SK-N-SH (cell line): ENCODE measurements at regions not wholly inside any gene's neighbourhood (a gene's known extent, or its start where the extent isn't known, plus 50 kb on each side); places are given as distances from the start of the nearest gene placed in this dataset.

ENCODE experiments used
- CTCF ChIA-PET: fragments of 300-600, 350-600 bp; formaldehyde crosslinking; extraction: SDS; loops from one replicate; lab custom pipeline; 2021; lab: Yijun Ruan, JAX
- POLR2A ChIA-PET: fragments of 350-600 bp; sonication (Branson Sonifier 250); formaldehyde crosslinking; extraction: SDS; loops from one replicate; lab custom pipeline; 2020; ENCODE audit warnings: antibody characterized with exemption, inconsistent platforms; lab: Yijun Ruan, JAX
- DNase-seq: peaks from one replicate; pipeline ENCODE4 v3.0.0; 2012
- H2AFZ ChIP-seq: fragments of 200-600 bp; sonication (generic); 2 replicates; pipeline ENCODE4 v1.8.1; 2016; ENCODE audit warnings: antibody characterized with exemption, mild to moderate bottlenecking, low read depth
- H3F3A ChIP-seq: fragments of 200-600 bp; sonication (generic); replicated peaks from 2 replicates; pipeline ENCODE3; 2016; ENCODE audit warnings: antibody characterized with exemption, mild to moderate bottlenecking; ENCODE audit not compliant: insufficient read depth
- H3K27ac ChIP-seq, 2 experiments: fragments of 200-500 bp in 1 of 2; fragments of 200-600 bp in 1 of 2; sonication (Bioruptor generic) in 1 of 2; sonication (generic), shearing (Covaris generic) in 1 of 2; 2 replicates each; pipeline versions ENCODE4 v1.5.1 to v1.6.1; 2014 to 2016; ENCODE audit warnings: low read depth in 2 of 2, inconsistent platforms in 1 of 2, low read length in 1 of 2, mild to moderate bottlenecking in 1 of 2, mixed read lengths in 1 of 2
- H3K27me3 ChIP-seq: fragments of 200-600 bp; sonication (generic), shearing (Covaris generic); 2 replicates; pipeline ENCODE4 v1.6.1; 2016; ENCODE audit warnings: mixed run types; ENCODE audit not compliant: insufficient read depth
- H3K36me3 ChIP-seq, 2 experiments: fragments of 200-500 bp in 1 of 2; fragments of 200-600 bp in 1 of 2; sonication (Bioruptor generic) in 1 of 2; sonication (generic) in 1 of 2; replicated peaks in 1 of 2; 2 replicates each; pipeline versions ENCODE3 to v1.5.1; 2014 to 2016; ENCODE audit warnings: low read length in 1 of 2, mild to moderate bottlenecking in 1 of 2; ENCODE audit not compliant: insufficient read depth in 2 of 2, control insufficient read depth in 1 of 2
- H3K4me1 ChIP-seq, 2 experiments: fragments of 200-500 bp in 1 of 2; fragments of 200-600 bp in 1 of 2; sonication (Bioruptor generic) in 1 of 2; sonication (generic), shearing (Covaris generic) in 1 of 2; 2 replicates each; pipeline versions ENCODE4 v1.5.1 to v1.6.1; 2014 to 2016; ENCODE audit warnings: low read depth in 1 of 2, low read length in 1 of 2, mixed run types in 1 of 2; ENCODE audit not compliant: insufficient read depth in 2 of 2, control insufficient read depth in 1 of 2
- H3K4me2 ChIP-seq: fragments of 200-600 bp; sonication (generic), shearing (Covaris generic); 2 replicates; pipeline ENCODE4 v1.6.1; 2017; ENCODE audit warnings: mixed run types
- H3K4me3 ChIP-seq, 2 experiments: fragments of 200-500 bp in 1 of 2; fragments of 200-600 bp in 1 of 2; sonication (Bioruptor generic) in 1 of 2; sonication (generic), shearing (Covaris generic) in 1 of 2; 2 replicates each; pipeline versions ENCODE4 v1.5.1 to v1.8.1; 2014 to 2016; ENCODE audit warnings: low read depth in 2 of 2, inconsistent platforms in 1 of 2, low read length in 1 of 2, mild to moderate bottlenecking in 1 of 2, mixed read lengths in 1 of 2, moderate library complexity in 1 of 2
- H3K79me2 ChIP-seq: fragments of 200-600 bp; sonication (generic); 2 replicates; pipeline ENCODE4 v1.8.1; 2017; ENCODE audit warnings: mild to moderate bottlenecking; ENCODE audit not compliant: insufficient read depth
- H3K9ac ChIP-seq: fragments of 200-600 bp; sonication (generic); 2 replicates; pipeline ENCODE4 v1.6.1; 2017; ENCODE audit warnings: mixed run types
- H3K9me2 ChIP-seq: fragments of 200-600 bp; sonication (generic); 2 replicates; pipeline ENCODE4 v1.6.1; 2017; ENCODE audit warnings: mixed run types
- H3K9me3 ChIP-seq: fragments of 200-600 bp; sonication (generic); 2 replicates; pipeline ENCODE4 v1.6.1; 2017; ENCODE audit warnings: mixed run types, mild to moderate bottlenecking, moderate library complexity
- H4K20me1 ChIP-seq: fragments of 200-600 bp; sonication (generic); 2 replicates; pipeline ENCODE4 v1.6.1; 2017; ENCODE audit warnings: mild to moderate bottlenecking, mixed run types; ENCODE audit not compliant: insufficient read depth
- CHD2 ChIP-seq: fragments of 150-350 bp; IDR thresholded peaks from 2 replicates; pipeline ENCODE4 v1.6.1; 2018; ENCODE audit warnings: low read length; ENCODE audit not compliant: partially characterized antibody
- CTCF ChIP-seq: fragments of 200-600 bp; sonication (generic); IDR thresholded peaks from 2 replicates; pipeline ENCODE4 v1.6.1; 2017; ENCODE audit warnings: antibody characterized with exemption, mild to moderate bottlenecking, moderate library complexity
- FOXJ3 ChIP-seq: sonication (generic); formaldehyde crosslinking; IDR thresholded peaks from 2 replicates; pipeline ENCODE4 v1.5.1; 2020; ENCODE audit warnings: mild to moderate bottlenecking, missing genetic modification reagents
- FOXM1 ChIP-seq: IDR thresholded peaks from 2 replicates; pipeline ENCODE4 v1.4.0; 2012; ENCODE audit warnings: low read depth, mild to moderate bottlenecking
- GATA2 ChIP-seq: sonication (generic); formaldehyde crosslinking; IDR thresholded peaks from 2 replicates; pipeline ENCODE4 v1.5.0; 2020; ENCODE audit warnings: mild to moderate bottlenecking, missing genetic modification reagents
- MAX ChIP-seq: IDR thresholded peaks from 2 replicates; pipeline ENCODE4 v1.4.0; 2012; ENCODE audit warnings: low read depth
- MXI1 ChIP-seq: IDR thresholded peaks from 2 replicates; pipeline ENCODE4 v1.6.1; 2012; ENCODE audit warnings: mild to moderate bottlenecking, low read depth, low read length, improper control_type of control experiment
- RAD21 ChIP-seq: IDR thresholded peaks from 2 replicates; pipeline ENCODE4 v1.6.1; 2012; ENCODE audit warnings: mild to moderate bottlenecking, low read length
- TCF12 ChIP-seq: IDR thresholded peaks from 2 replicates; pipeline ENCODE4 v1.4.0; 2012
- YY1 ChIP-seq: IDR thresholded peaks from 2 replicates; pipeline ENCODE4 v1.4.0; 2012; ENCODE audit warnings: low read depth, mild to moderate bottlenecking
- ZBTB33 ChIP-seq: IDR thresholded peaks from 2 replicates; pipeline ENCODE4 v1.4.0; 2012; ENCODE audit warnings: low read depth, borderline replicate concordance
- WGBS: methylation state at CpG from one replicate; pipeline ENCODE4 v1.1.6; 2017; ENCODE audit warnings: low lambda C conversion rate; 5-methylcytosine and 5-hydroxymethylcytosine counted together

GRCh38 chr14:55807053-55807880, 227.3 kb downstream of the KTN1 start:
- CTCF ChIA-PET = no interaction called here
- Histone ChIP-seq H3K27me3 (no peaks in the 10 kb centered on the region), H3K4me1 (peaks cover 0 to 12% of the 10 kb centered on the region in 2 experiments; a peak in 1 of 4 replicates), H3K27ac (no peak overlapping the region), H3F3A (no peaks in the 10 kb centered on the region), H3K79me2 (no peaks in the 10 kb centered on the region), H3K9me3 (no peaks in the 10 kb centered on the region), H3K4me2 (no peak overlapping the region), H3K9me2 (no peaks in the 10 kb centered on the region), H4K20me1 (no peaks in the 10 kb centered on the region), H3K9ac (no peak overlapping the region), H3K4me3 (no peak overlapping the region), H3K36me3 (no peaks in the 10 kb centered on the region), H2AFZ (no peak overlapping the region)
- POLR2A ChIA-PET = no interaction called here
- WGBS = 9% methylated on average over 16 of the region's 17 CpGs
- DNase-seq = peak; percentile 38
- TF ChIP-seq MAX (no peak), GATA2 (CRISPR knock-in tag) (peak; percentile 47)

GRCh38 chr14:55807881-55808379, 227.9 kb downstream of the KTN1 start:
- no peaks in the 10 kb centered on the region for H3K79me2 ChIP-seq
- no peak overlapping the region for H3K4me3 ChIP-seq
- H3K4me1 ChIP-seq = peaks cover 0 to 12% of the 10 kb centered on the region in 2 experiments; a peak in 1 of 4 replicates
- H3K9me3 ChIP-seq = no peaks in the 10 kb centered on the region
- no peak for DNase-seq
- H2AFZ ChIP-seq = no peak overlapping the region
- no peaks in the 10 kb centered on the region for H3F3A ChIP-seq
- H3K9ac ChIP-seq = no peak overlapping the region
- ChIA-PET POLR2A (no interaction called here), CTCF (no interaction called here)
- H4K20me1 ChIP-seq = no peaks in the 10 kb centered on the region
- 44% methylated on average over 2 of the region's 2 CpGs for WGBS
- no peak overlapping the region for H3K4me2 ChIP-seq
- H3K27ac ChIP-seq = no peak overlapping the region
- TF ChIP-seq CHD2 (no peak), ZBTB33 (no peak), CTCF (no peak), MXI1 (no peak), FOXJ3 (CRISPR knock-in tag) (no peak), FOXM1 (no peak), TCF12 (no peak), YY1 (no peak), RAD21 (no peak)
- H3K27me3 ChIP-seq = no peaks in the 10 kb centered on the region
- H3K9me2 ChIP-seq = no peaks in the 10 kb centered on the region
- no peaks in the 10 kb centered on the region for H3K36me3 ChIP-seq
